OCI-LY3 (cell line): ENCODE measurements at regions not wholly inside any gene's neighbourhood (a gene's known extent, or its start where the extent isn't known, plus 50 kb on each side); places are given as distances from the start of the nearest gene placed in this dataset.
"Not testable (repeated sequence)": the region's sequence is repeated elsewhere in the genome, so short reads cannot be mapped to it uniquely, and the experiment has no call there.

Experiments used
- EZH2phosphoT487 ChIP-seq: fragments of 200-600 bp; shearing (Covaris generic); IDR thresholded peaks from 2 replicates; pipeline ENCODE4 v1.6.1; 2018; ENCODE audit warnings: antibody characterized with exemption, mixed run types, low read depth
- TF ChIP-seq, protein P1 (sequence below): fragments of 200-600, 300-600 bp; sonication (generic); IDR thresholded peaks from 2 replicates; pipeline ENCODE4 v1.5.1; 2014; ENCODE audit warnings: antibody characterized with exemption, low read length, low read depth

GRCh38 chr1:88342081-88342480 is 342.0 kb upstream of the PKN2 start:
- TF ChIP-seq, protein P1, sequence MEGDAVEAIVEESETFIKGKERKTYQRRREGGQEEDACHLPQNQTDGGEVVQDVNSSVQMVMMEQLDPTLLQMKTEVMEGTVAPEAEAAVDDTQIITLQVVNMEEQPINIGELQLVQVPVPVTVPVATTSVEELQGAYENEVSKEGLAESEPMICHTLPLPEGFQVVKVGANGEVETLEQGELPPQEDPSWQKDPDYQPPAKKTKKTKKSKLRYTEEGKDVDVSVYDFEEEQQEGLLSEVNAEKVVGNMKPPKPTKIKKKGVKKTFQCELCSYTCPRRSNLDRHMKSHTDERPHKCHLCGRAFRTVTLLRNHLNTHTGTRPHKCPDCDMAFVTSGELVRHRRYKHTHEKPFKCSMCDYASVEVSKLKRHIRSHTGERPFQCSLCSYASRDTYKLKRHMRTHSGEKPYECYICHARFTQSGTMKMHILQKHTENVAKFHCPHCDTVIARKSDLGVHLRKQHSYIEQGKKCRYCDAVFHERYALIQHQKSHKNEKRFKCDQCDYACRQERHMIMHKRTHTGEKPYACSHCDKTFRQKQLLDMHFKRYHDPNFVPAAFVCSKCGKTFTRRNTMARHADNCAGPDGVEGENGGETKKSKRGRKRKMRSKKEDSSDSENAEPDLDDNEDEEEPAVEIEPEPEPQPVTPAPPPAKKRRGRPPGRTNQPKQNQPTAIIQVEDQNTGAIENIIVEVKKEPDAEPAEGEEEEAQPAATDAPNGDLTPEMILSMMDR = not testable (repeated sequence)
- not testable (repeated sequence) for TF ChIP-seq EZH2phosphoT487
